Activated CD4-positive, alpha-beta T cell treated with anti-CD3 and anti-CD28 coated beads, Interleukin-2, amount 10 ng/mL, durations not matched to agents 24 days and 14 days (primary cell): ENCODE measurements at regions not wholly inside any gene's neighbourhood (a gene's known extent, or its start where the extent isn't known, plus 50 kb on each side); places are given as distances from the start of the nearest gene placed in this dataset.
"Not testable (repeated sequence)": the region's sequence is repeated elsewhere in the genome, so short reads cannot be mapped to it uniquely, and the experiment has no call there.

Source experiments
- DNase-seq: peaks from one replicate; pipeline ENCODE4 v3.0.0; 2022
- H3K27ac Mint-ChIP-seq: one replicate; pipeline ENCODE4 v1.8.0; 2022; ENCODE audit warnings: mild to moderate bottlenecking, mixed read lengths
- H3K27me3 Mint-ChIP-seq: one replicate; pipeline ENCODE4 v1.8.0; 2022; ENCODE audit warnings: mixed read lengths
- H3K36me3 Mint-ChIP-seq: one replicate; pipeline ENCODE4 v1.8.0; 2022; ENCODE audit warnings: low read depth, mild to moderate bottlenecking, mixed read lengths
- H3K4me1 Mint-ChIP-seq: one replicate; pipeline ENCODE4 v1.8.0; 2021; ENCODE audit warnings: mixed read lengths
- H3K4me3 Mint-ChIP-seq: one replicate; pipeline ENCODE4 v1.8.0; 2022; ENCODE audit warnings: mild to moderate bottlenecking, moderate library complexity, mixed read lengths
- H3K9me3 Mint-ChIP-seq: one replicate; pipeline ENCODE4 v1.8.0; 2021; ENCODE audit warnings: mixed read lengths
- intact Hi-C: fragments of 100-400 bp; cut with micrococcal nuclease; formaldehyde crosslinking; loops from one replicate; pipeline ENCODE4 v1.15.1; 2023

GRCh38 chr2:192749611-192750200 lies 555.0 kb upstream of the TMEFF2 start:
- no peaks in the 10 kb centered on the region for H3K36me3 Mint-ChIP-seq
- no peaks in the 10 kb centered on the region for H3K4me1 Mint-ChIP-seq
- no peak overlapping the region for H3K27ac Mint-ChIP-seq
- no peaks in the 10 kb centered on the region for H3K9me3 Mint-ChIP-seq
- no peak for DNase-seq
- no peak overlapping the region for H3K4me3 Mint-ChIP-seq
- intact Hi-C loops: no loop called here
- H3K27me3 Mint-ChIP-seq: no peaks in the 10 kb centered on the region

DNA sequence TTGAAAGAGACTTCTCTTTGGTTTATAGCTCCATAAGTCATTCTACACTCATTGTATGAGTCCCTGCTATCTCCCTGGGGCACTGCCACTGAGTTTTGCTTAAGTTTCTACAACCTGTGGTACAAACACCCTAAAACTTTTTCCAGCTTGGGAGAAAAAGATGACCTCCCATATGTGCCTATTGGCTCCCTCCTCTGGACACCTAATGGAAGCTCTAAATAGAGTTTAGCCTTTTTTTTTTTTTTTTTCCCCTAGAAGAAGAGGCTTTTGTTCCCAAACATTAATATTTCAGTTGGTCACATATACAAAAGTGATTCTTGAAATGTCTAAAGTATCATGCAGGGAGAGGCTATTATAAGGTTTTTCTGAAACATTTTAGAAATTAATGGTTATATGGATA lies 547.2 kb upstream of the TMEFF2 start:
- intact Hi-C loops: no loop called here
- H3K4me3 Mint-ChIP-seq: no peak overlapping the region
- no peaks in the 10 kb centered on the region for H3K27me3 Mint-ChIP-seq
- H3K4me1 Mint-ChIP-seq: no peaks in the 10 kb centered on the region
- no peaks in the 10 kb centered on the region for H3K36me3 Mint-ChIP-seq
- no peak overlapping the region for H3K27ac Mint-ChIP-seq
- DNase-seq: no peak
- H3K9me3 Mint-ChIP-seq: no peaks in the 10 kb centered on the region

GRCh38 chr2:192735447-192735846 lies 540.7 kb upstream of the TMEFF2 start:
- no peak overlapping the region for H3K4me3 Mint-ChIP-seq
- H3K27me3 Mint-ChIP-seq: no peaks in the 10 kb centered on the region
- no peak for DNase-seq
- H3K27ac Mint-ChIP-seq: no peak overlapping the region
- H3K36me3 Mint-ChIP-seq: no peaks in the 10 kb centered on the region
- no peaks in the 10 kb centered on the region for H3K4me1 Mint-ChIP-seq
- intact Hi-C loops: no loop called here
- H3K9me3 Mint-ChIP-seq: no peaks in the 10 kb centered on the region

GRCh38 chr2:192729369-192729768 lies 534.6 kb upstream of the TMEFF2 start:
- H3K4me3 Mint-ChIP-seq: no peak overlapping the region
- intact Hi-C loops: no loop called here
- no peaks in the 10 kb centered on the region for H3K9me3 Mint-ChIP-seq
- no peaks in the 10 kb centered on the region for H3K4me1 Mint-ChIP-seq
- H3K36me3 Mint-ChIP-seq: no peaks in the 10 kb centered on the region
- H3K27ac Mint-ChIP-seq: no peak overlapping the region
- DNase-seq: no peak
- no peaks in the 10 kb centered on the region for H3K27me3 Mint-ChIP-seq

GRCh38 chr2:192725991-192726390 lies 531.3 kb upstream of the TMEFF2 start:
- Mint-ChIP-seq H3K9me3 (no peaks in the 10 kb centered on the region), H3K36me3 (no peaks in the 10 kb centered on the region), H3K27ac (no peak overlapping the region), H3K27me3 (no peaks in the 10 kb centered on the region), H3K4me3 (no peak overlapping the region), H3K4me1 (no peaks in the 10 kb centered on the region)
- DNase-seq: no peak
- intact Hi-C loops: no loop called here

GRCh38 chr2:192719629-192720028 lies 524.9 kb upstream of the TMEFF2 start:
- Mint-ChIP-seq H3K4me3 (no peak overlapping the region), H3K36me3 (no peaks in the 10 kb centered on the region), H3K27me3 (no peaks in the 10 kb centered on the region), H3K27ac (no peak overlapping the region), H3K4me1 (no peaks in the 10 kb centered on the region), H3K9me3 (no peaks in the 10 kb centered on the region)
- no peak for DNase-seq
- intact Hi-C loops: no loop called here

GRCh38 chr2:192718340-192718739 lies 523.6 kb upstream of the TMEFF2 start:
- Mint-ChIP-seq H3K27ac (no peak overlapping the region), H3K4me3 (no peak overlapping the region), H3K27me3 (no peaks in the 10 kb centered on the region), H3K9me3 (no peaks in the 10 kb centered on the region), H3K36me3 (no peaks in the 10 kb centered on the region), H3K4me1 (no peaks in the 10 kb centered on the region)
- DNase-seq: no peak
- intact Hi-C loops: no loop called here

GRCh38 chr2:192700934-192701333 lies 506.2 kb upstream of the TMEFF2 start:
- no peak for DNase-seq
- Mint-ChIP-seq H3K4me1 (no peaks in the 10 kb centered on the region), H3K4me3 (no peak overlapping the region), H3K36me3 (no peaks in the 10 kb centered on the region), H3K27ac (no peak overlapping the region), H3K27me3 (no peaks in the 10 kb centered on the region), H3K9me3 (no peaks in the 10 kb centered on the region)
- intact Hi-C loops: no loop called here

- Mint-ChIP-seq H3K4me3 (no peak overlapping the region), H3K36me3 (no peaks in the 10 kb centered on the region)
Observed at GRCh38 chr2:192697880-192698279, 503.1 kb upstream of the TMEFF2 start.

GRCh38 chr2:192696857-192697256 lies 502.1 kb upstream of the TMEFF2 start:
- no peaks in the 10 kb centered on the region for H3K27me3 Mint-ChIP-seq
- H3K9me3 Mint-ChIP-seq: no peaks in the 10 kb centered on the region
- no peak overlapping the region for H3K4me3 Mint-ChIP-seq
- H3K4me1 Mint-ChIP-seq: no peaks in the 10 kb centered on the region
- DNase-seq: no peak
- intact Hi-C loops: no loop called here
- no peaks in the 10 kb centered on the region for H3K36me3 Mint-ChIP-seq
- H3K27ac Mint-ChIP-seq: no peak overlapping the region

More at GRCh38 chr2:192697880-192698279, 503.1 kb upstream of the TMEFF2 start:
- Mint-ChIP-seq H3K9me3 (no peaks in the 10 kb centered on the region), H3K4me1 (no peaks in the 10 kb centered on the region), H3K27me3 (no peaks in the 10 kb centered on the region), H3K27ac (no peak overlapping the region)
- intact Hi-C loops: no loop called here
- no peak for DNase-seq

- Mint-ChIP-seq H3K9me3 (no peaks in the 10 kb centered on the region), H3K27me3 (no peaks in the 10 kb centered on the region), H3K4me1 (no peaks in the 10 kb centered on the region), H3K36me3 (no peaks in the 10 kb centered on the region), H3K27ac (no peak overlapping the region), H3K4me3 (no peak overlapping the region)
- intact Hi-C loops: no loop called here
- DNase-seq: no peak
Observed at GRCh38 chr2:192687015-192687414, 492.3 kb upstream of the TMEFF2 start.

DNA sequence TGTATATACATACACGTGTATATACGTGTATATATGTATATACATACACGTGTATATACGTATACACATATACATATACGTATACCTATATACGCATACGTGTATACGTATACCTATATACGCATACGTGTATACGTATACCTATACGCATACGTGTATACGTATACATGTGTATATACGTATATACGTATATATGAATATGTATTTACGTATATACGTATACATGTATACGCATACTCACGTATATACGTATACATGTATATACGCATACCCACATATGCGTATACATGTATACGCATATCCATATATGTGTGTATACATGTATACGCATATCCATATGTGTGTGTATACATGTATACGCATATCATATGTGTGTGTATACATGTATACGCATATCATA lies 487.8 kb upstream of the TMEFF2 start:
- intact Hi-C loops, H3K4me3 Mint-ChIP-seq, H3K27ac Mint-ChIP-seq, DNase-seq, H3K27me3 Mint-ChIP-seq, H3K36me3 Mint-ChIP-seq, H3K4me1 Mint-ChIP-seq, H3K9me3 Mint-ChIP-seq: not testable (repeated sequence)

- Mint-ChIP-seq H3K4me1 (no peaks in the 10 kb centered on the region), H3K9me3 (no peaks in the 10 kb centered on the region), H3K27ac (no peak overlapping the region), H3K4me3 (no peak overlapping the region), H3K27me3 (no peaks in the 10 kb centered on the region), H3K36me3 (no peaks in the 10 kb centered on the region)
- intact Hi-C loops: no loop called here
- no peak for DNase-seq
Observed at GRCh38 chr2:192675681-192676080, 480.9 kb upstream of the TMEFF2 start.

DNA sequence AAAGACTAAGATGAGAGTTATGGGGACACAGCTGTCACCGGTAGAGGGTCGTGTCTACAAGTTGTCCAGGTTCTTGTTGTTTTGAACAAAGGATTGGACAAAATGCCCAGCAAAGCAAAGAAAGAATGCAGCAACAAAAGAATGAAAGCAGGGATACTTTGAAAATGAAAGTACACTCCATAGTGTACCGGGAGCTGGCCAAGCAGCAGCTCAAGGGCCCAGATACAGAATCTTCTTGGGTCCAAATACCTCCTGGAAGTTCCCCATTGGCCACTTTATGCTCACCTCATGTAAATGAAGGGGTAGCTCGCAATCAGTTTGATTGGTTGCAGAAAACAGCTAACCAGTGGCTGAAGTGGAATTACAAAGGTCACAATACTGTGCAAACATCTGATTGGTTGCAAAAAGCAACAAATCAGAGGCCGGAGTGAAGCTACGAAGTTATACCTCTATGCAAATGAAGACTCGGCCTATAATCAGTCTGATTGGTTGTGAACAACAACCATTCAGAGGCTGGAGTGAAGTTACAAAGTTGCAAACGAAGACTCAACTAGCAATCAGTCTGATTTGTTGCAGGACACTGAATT lies 474.9 kb upstream of the TMEFF2 start:
- no peak overlapping the region for H3K4me3 Mint-ChIP-seq

GRCh38 chr2:192660555-192660954 lies 465.8 kb upstream of the TMEFF2 start:
- H3K4me3 Mint-ChIP-seq, H3K36me3 Mint-ChIP-seq, H3K27ac Mint-ChIP-seq, H3K4me1 Mint-ChIP-seq, H3K27me3 Mint-ChIP-seq, intact Hi-C loops, DNase-seq, H3K9me3 Mint-ChIP-seq: not testable (repeated sequence)

More for the DNA sequence above, 474.9 kb upstream of the TMEFF2 start:
- intact Hi-C loops: no loop called here
- H3K36me3 Mint-ChIP-seq: no peaks in the 10 kb centered on the region
- H3K27me3 Mint-ChIP-seq: no peaks in the 10 kb centered on the region
- no peaks in the 10 kb centered on the region for H3K4me1 Mint-ChIP-seq
- DNase-seq: no peak
- no peaks in the 10 kb centered on the region for H3K9me3 Mint-ChIP-seq
- H3K27ac Mint-ChIP-seq: no peak overlapping the region
